HG03565 (cell line): ENCODE measurements at regions not wholly inside any gene's neighbourhood (a gene's known extent, or its start where the extent isn't known, plus 50 kb on each side); places are given as distances from the start of the nearest gene placed in this dataset.

Experiments
- ATAC-seq: cut with Tn5 transposase; IDR thresholded peaks from one replicate; pipeline ENCODE4 v1.9.1; 2021; ENCODE audit warnings: mild to moderate bottlenecking, moderate library complexity; ENCODE audit not compliant: unreplicated experiment

DNA sequence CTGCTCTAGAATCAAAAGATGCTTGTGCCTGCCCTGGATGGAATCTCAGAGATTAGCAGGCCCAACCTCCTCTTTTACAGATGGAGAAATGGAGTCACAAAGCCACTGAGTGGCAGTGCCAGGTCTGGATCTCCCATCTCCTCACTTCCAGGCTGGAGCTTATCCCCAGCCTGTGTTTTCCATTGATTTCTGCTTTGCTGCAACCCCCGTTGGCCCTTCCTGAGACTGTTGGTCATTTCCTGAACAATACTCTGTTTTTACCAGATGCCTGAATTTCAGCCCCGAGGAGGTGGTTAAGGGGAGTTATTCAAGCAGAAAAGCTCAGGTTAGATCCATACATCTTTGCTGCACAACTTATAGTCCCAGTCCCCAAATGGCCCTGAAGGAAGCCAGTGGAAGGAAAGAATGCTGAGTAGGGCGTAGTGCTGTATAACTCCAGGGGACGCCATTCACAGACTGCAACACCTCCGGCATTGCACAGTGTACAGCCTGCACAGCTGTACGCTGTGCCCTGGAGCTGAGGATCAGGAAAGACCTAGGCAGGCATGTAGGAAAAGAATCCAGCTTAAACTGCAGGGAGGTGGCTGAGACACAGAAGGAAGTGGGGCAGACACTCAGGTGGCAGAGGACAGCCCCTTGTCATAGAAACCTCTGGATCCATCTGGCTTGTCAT, 77.5 kb downstream of the RPLP1 start:
- ATAC-seq: no peak

DNA sequence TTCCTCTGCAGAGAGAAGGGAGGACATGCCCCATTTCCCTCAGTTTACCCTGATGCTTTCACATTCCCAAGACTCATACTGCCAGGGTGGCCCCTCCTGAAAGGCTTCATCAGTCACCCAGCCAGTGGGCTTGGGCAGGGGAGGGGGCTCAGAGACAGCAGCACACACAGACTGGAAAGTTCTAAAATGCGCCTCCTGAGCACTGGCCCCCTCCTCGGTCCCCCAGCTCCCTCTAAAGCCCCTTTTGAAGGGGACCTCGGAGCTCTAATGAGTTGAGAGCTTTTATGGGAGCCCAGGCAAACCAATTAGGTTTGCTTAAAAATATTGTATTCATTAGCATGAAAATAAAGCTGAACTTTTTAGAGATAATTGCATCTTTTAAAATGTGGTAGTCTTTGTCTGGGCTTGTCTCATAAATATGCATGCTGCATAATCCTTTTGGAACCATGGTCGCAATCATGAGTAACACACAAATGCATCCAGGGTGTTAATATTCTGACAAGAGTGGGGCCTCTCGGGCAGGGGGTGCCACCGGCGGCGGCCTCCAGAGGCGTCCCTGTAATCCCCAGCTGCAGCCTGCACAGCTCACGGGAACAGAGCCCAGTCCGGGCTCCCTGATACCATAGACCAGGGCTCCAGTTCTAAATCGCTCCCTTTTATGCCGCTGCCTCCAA, 78.5 kb downstream of the RPLP1 start:
- ATAC-seq: no peak

GRCh38 chr15:69531665-69532027, 79.0 kb downstream of the RPLP1 start:
- ATAC-seq: no peak

DNA sequence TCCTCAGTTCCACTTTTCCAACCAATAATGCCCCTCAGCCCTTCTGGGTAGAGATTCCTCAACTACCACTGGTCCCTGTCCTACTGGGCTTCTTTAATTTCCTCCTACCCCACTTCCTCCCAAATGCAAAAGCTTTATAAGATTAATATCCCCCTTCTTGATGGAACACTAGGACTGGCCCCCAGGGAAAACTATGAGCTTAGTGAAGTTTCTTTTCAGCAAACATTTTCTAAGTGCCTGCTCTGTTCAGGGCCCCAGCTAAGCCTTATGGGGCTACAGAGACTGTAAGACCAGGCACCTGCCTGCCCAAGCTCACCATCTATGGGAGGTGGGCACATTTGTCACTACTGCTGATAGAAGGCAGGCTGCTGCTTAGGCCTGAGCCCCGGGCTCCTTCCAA, 79.4 kb downstream of the RPLP1 start:
- ATAC-seq: no peak

DNA sequence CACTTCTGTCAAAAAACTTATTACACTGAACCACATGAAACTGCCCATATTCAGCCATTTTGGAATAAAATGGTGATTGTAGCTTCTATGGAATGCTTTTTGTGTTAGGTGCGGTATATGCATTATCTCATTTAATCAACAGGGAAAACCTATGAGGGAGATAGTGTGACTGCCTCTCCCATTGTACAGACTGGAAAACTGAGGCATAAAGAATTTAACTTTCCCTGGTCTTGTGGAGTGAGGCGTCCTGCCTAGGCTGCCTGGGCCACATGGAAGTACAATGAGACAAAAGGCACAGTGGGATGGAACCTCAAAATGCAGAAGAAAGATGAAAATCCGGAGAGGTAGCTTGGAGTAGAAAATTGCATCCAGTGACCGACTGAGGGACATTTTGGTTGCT, 80.2 kb downstream of the RPLP1 start:
- no peak for ATAC-seq

- no peak for ATAC-seq
Observed at GRCh38 chr15:69533522-69533921, 80.9 kb downstream of the RPLP1 start.

DNA sequence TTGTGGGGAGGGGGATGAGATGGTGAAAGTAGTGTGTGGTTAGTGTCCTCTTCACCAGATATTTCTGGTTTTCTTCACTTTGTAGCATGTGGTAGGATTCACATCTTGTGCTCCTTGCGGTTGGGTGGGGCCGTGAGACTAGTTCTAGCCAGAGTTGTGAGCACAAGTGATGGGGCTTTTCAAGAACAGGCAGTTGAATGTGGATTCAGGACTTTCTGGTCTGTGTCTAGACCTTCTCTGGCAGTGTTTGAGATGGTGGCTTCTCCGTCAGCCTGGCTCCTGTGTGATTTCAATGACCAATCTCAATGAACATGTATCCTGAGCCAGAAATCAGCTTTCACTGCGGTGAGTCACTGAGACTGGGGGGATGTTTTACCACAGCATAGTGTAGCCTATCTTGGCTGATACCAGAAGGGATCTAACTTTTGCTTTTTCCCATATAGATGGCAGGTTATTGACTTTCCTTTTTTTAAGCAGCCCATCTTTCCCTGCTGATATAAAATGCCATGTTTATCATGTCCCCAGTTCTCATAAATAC, 82.6 kb downstream of the RPLP1 start:
- no peak for ATAC-seq

GRCh38 chr15:69535998-69536397, 83.4 kb downstream of the RPLP1 start:
- ATAC-seq: no peak

- no peak for ATAC-seq
Observed at GRCh38 chr15:69536726-69537512, 84.3 kb downstream of the RPLP1 start.

DNA sequence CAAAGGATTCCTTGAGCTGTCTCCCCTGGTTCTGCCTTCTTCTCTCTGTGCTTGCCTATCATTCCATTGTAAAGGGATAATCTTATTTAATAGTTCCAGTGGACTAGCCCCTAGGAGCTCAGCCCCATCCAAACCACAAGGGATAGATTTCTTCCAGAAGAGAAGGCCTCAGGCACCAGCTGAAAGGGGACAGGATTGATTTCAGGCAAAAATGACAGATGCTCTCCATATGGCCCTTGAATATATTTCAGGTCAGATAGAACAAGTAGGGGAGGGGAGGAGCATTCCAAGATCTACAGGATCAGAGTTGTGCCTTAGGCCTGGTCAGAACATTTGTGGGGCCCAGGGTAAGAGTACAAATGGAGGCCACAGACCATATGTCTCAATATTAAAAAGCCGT, 85.3 kb downstream of the RPLP1 start:
- no peak for ATAC-seq

- no peak for ATAC-seq
Observed at GRCh38 chr15:69538379-69538778, 85.8 kb downstream of the RPLP1 start.

DNA sequence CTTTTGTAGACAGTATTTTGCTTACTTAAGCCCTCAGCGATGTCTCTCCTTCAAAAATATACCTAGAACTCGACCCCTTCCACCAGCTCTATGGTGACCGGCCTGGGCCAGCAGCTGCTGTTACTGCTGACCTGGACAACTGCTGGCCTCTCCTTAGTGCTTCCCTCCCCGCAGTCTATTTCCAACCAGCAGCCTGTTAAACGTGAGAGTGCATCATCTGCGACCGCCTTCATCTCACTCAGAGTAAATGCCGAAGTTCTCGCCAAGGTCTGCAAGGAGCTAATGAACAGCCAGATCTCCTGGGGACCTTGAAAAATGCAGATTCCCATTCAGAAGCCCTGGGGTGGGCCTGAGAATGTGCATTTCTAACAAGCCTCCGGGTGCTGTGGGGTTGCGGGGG, 86.7 kb downstream of the RPLP1 start:
- ATAC-seq: no peak

DNA sequence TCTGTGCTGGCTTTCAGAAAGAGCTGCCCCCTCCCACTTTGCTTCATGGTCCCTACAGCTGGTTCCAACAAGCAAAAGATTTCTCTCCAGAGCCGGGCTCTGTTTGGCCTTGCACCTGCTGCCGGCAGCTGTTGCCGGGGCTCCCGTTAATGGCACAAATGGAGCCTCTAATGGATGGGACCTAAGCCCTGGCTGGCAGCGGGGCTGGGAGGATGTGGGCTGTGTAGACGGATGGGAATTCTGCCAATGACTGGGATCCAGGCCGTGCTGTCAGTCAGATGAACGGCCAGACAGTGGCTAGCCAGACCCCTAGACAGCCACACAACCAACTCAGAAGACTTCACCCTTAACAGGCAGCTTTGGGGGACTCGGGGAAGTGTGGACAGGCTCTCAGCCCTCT, 88.0 kb downstream of the RPLP1 start:
- ATAC-seq: no peak

DNA sequence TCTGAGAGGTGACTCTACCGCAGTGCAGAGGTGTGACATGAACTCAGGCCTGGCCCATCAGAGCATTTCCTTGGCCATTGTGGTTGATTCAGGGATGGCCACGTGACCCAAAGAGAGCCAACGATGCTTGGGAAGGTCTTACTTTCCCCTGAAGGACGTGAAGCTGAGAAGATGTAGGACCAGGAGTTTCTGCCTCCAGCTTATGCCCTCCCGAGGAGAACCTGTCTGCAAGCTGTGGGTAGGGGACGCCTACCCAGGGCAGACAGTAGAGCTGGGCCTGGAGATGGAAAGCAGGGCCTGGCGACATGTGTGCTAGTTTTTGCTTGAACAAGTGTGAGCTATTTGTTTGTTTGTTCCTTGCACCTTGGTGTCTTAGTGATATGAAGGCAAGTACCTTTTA, 89.4 kb downstream of the RPLP1 start:
- no peak for ATAC-seq

- no peak for ATAC-seq
Observed at GRCh38 chr15:69543681-69544364, 91.2 kb downstream of the RPLP1 start.

DNA sequence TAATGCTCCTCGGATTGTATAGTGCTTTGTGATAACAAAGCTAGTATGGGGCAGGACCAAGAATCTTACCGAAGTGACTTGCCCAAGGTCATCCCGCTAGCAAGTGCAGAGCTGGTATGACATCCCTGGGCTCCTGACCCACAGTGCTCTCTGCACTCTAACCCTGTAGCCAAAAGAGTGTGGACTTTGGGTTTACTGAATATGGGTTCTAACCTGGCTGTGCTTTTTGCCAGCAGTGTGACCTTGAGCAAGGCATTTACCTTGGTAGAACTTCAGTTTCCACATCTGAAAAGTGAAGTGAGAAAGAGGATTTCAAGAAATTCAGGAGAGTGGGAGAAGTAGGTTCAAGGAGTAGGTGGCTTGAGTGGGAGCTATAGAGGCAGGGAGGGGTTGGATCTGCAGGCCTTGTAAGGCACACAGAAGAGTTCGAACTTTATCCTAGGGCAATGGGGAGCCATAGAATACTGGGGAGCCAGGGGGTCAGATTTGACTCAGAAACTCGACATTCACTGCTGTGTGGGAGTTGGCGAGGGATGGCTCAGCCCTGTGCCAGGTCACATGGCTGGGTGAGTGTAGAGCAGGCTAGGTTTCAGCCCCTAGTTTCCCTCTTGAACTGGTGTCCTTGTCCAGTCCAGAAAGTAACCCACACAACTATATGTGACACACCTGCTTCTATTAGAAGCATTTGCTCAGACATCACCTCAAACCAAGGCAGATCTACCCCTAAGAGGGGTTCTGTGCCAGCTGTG, 91.9 kb downstream of the RPLP1 start:
- ATAC-seq: no peak

- ATAC-seq: no peak
Observed at GRCh38 chr15:69546182-69546581, 93.6 kb downstream of the RPLP1 start.

DNA sequence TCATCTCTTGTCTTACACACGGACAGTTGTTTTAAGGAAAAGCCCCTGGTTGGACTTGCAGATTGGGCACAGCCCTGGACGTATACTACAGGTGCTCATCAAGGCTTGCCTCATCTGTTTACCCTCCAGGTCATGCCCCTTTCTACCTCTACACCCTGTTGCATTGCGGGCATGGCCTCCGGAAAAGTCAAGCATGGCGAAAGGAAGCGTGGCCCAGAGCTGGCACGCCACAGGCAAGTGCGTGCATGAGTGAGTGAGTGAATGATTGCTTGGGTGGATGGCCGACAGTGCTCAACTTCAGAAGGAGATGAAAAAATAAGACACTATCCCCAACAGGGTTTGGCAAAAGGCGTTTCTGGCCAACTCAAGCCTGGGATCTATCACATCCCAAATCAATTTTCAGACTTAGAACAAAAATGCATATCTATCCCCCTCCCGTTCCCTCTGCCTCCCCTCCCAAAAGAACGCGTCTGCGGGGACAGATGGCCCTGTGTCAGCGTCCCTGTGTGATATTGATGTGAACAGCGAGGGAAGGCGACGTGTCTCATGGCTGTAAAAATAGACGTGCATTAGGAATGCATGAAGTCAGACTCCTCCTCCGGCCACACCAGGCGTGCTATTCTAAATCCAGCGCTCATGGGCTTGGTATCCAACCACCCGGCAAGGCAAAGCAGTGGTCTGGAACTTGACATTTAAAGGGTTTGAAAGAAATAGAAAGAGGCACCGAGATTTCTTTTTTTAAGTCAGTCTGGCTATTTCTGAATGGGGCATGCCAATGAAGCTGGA, 96.0 kb downstream of the RPLP1 start:
- ATAC-seq: no peak

GRCh38 chr15:69551391-69552056, 98.9 kb downstream of the RPLP1 start:
- ATAC-seq: no peak
